Activated CD8-positive, alpha-beta T cell treated with anti-CD3 and anti-CD28 coated beads, Interleukin-2, amount 10 ng/mL, durations not matched to agents 7 days and 5 days (primary cell): ENCODE measurements at regions not wholly inside any gene's neighbourhood (a gene's known extent, or its start where the extent isn't known, plus 50 kb on each side); places are given as distances from the start of the nearest gene placed in this dataset.

Source experiments
- ATAC-seq: fragments of 150-1000 bp; cut with Tn5 transposase; one replicate; pipeline ENCODE4 v1.10.0; 2021; ENCODE audit warnings: moderate library complexity
- CTCF ChIA-PET: fragments of 350-600 bp; sonication (Branson Sonifier 250); formaldehyde crosslinking; loops from one replicate; lab custom pipeline; 2021; ENCODE audit warnings: antibody characterized with exemption; lab: Charles Lee
- POLR2A ChIA-PET: fragments of 350-600 bp; sonication (Branson Sonifier 250); formaldehyde crosslinking; loops from one replicate; lab custom pipeline; 2021; ENCODE audit warnings: antibody characterized with exemption; lab: Charles Lee
- DNase-seq: peaks from one replicate; pipeline ENCODE4 v3.0.0-alpha.2; 2020
- H3K27ac Mint-ChIP-seq: one replicate; pipeline ENCODE4 v1.8.0; 2021; ENCODE audit warnings: mild to moderate bottlenecking, mixed read lengths
- H3K27me3 Mint-ChIP-seq: one replicate; pipeline ENCODE4 v1.8.0; 2021; ENCODE audit warnings: low read depth, mixed read lengths
- H3K36me3 Mint-ChIP-seq: one replicate; pipeline ENCODE4 v1.8.0; 2021; ENCODE audit warnings: low read depth, mixed read lengths
- H3K4me1 Mint-ChIP-seq: one replicate; pipeline ENCODE4 v1.8.0; 2021; ENCODE audit warnings: low read depth, mixed read lengths
- H3K4me3 Mint-ChIP-seq: one replicate; pipeline ENCODE4 v1.8.0; 2021; ENCODE audit warnings: mild to moderate bottlenecking, mixed read lengths
- H3K9me3 Mint-ChIP-seq: one replicate; pipeline ENCODE4 v1.8.0; 2022; ENCODE audit warnings: mixed read lengths; ENCODE audit not compliant: insufficient read depth

DNA sequence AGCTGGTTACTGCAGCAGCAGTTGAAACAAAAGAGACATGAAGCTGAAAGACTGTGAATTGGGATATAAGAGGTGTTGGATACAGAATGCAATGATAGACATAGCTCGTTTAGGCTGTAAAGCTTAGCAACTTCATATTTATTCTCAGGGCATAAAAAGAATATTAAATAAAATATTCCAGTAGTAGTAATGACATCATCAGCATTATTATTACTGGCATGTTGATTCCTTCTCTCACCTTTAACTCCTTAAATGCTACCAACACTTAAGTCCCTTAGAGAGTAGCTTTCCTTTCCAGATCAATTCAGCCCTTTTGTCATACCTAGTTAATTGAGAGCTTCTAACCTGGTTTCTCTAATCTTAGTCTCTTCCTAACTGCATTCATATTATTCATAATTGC is 81.4 kb upstream of the STXBP5 start:
- ChIA-PET CTCF (interaction anchor here (1.5 kb wide), 1 partner anchor 12 kb away, joined by 3 read pairs; no protein-coding TSS in a partner anchor), POLR2A (no interaction called here)
- H3K27ac Mint-ChIP-seq = no peak overlapping the region
- H3K9me3 Mint-ChIP-seq = no peaks in the 10 kb centered on the region
- no peak for DNase-seq
- H3K36me3 Mint-ChIP-seq = no peaks in the 10 kb centered on the region
- no peak overlapping the region for H3K4me3 Mint-ChIP-seq
- no peaks in the 10 kb centered on the region for H3K27me3 Mint-ChIP-seq
- H3K4me1 Mint-ChIP-seq = no peaks in the 10 kb centered on the region
- no peak for ATAC-seq

DNA sequence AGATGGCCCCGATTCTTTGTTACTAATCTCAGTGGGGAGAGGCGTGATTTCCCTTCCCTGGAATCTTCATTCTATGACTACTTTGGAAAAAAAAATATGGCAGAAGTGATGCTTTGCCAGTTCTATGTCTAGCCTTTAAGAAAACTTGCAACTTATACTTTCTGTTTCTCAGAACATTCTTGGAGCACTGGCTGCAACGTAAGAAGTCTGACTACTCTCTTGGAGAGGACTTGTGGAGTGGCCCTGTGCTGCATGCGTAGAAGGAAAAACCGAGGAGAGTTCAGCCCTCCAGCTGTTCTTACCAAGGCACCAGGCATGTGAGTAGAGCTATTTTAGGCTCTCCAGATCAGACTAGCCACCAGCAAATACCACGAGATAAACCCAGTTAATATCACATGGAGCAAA is 77.6 kb upstream of the STXBP5 start:
- no peaks in the 10 kb centered on the region for H3K27me3 Mint-ChIP-seq
- no peak overlapping the region for H3K4me3 Mint-ChIP-seq
- H3K9me3 Mint-ChIP-seq = no peaks in the 10 kb centered on the region
- POLR2A ChIA-PET = no interaction called here
- H3K36me3 Mint-ChIP-seq = no peaks in the 10 kb centered on the region
- no peak for ATAC-seq
- no peak overlapping the region for H3K27ac Mint-ChIP-seq
- no peak for DNase-seq
- H3K4me1 Mint-ChIP-seq = no peaks in the 10 kb centered on the region
- CTCF ChIA-PET = no interaction called here

DNA sequence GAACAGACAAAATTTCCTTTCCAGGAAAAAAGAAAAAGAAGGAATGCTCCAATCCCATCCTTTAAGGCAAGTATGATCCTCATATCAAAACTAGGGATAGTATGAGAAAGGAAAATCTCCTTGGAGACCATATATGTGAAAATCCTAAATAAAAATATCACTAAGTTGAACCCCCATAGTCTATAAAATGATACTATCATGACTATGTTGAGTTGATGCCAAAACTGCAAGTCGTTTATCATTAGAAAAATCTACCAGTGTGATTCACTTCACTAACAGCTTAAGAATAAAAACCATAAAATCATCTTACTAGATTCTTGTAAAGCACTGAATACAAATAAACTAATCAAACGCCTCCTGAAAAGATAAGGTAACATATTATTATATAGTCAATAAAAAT is 76.6 kb upstream of the STXBP5 start:
- POLR2A ChIA-PET = no interaction called here
- Mint-ChIP-seq H3K27ac (no peak overlapping the region), H3K27me3 (no peaks in the 10 kb centered on the region), H3K4me1 (no peaks in the 10 kb centered on the region), H3K4me3 (no peak overlapping the region), H3K36me3 (no peaks in the 10 kb centered on the region), H3K9me3 (no peaks in the 10 kb centered on the region)
- CTCF ChIA-PET = no interaction called here
- no peak for ATAC-seq
- no peak for DNase-seq

DNA sequence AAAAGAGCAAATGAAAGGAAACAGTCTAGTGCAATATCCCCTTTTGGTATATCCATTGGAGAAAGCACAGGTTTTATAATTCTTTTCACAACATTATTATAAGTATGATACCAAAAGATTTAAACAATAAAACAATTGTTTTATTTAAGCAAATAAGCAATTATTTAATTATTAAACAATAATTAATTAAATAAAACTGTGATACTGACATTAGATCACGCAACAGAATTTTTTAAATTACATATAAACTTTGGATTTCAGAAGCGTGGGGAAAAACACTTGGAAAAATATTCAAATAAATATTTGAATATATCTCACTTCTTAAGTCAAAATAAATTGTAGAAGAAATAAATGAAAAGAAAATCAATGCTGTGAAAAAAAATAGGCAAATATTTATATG is 76.2 kb upstream of the STXBP5 start:
- Mint-ChIP-seq H3K27me3 (no peaks in the 10 kb centered on the region), H3K36me3 (no peaks in the 10 kb centered on the region), H3K9me3 (no peaks in the 10 kb centered on the region), H3K27ac (no peak overlapping the region), H3K4me3 (no peak overlapping the region), H3K4me1 (no peaks in the 10 kb centered on the region)
- ChIA-PET POLR2A (no interaction called here), CTCF (no interaction called here)
- no peak for ATAC-seq
- no peak for DNase-seq

GRCh38 chr6:147131532-147132128 is 72.6 kb upstream of the STXBP5 start:
- POLR2A ChIA-PET = no interaction called here
- ATAC-seq (no peak), DNase-seq (no peak)
- Mint-ChIP-seq H3K27ac (no peak overlapping the region), H3K9me3 (no peaks in the 10 kb centered on the region), H3K4me1 (no peaks in the 10 kb centered on the region), H3K27me3 (no peaks in the 10 kb centered on the region), H3K36me3 (no peaks in the 10 kb centered on the region), H3K4me3 (no peak overlapping the region)
- CTCF ChIA-PET = no interaction called here

DNA sequence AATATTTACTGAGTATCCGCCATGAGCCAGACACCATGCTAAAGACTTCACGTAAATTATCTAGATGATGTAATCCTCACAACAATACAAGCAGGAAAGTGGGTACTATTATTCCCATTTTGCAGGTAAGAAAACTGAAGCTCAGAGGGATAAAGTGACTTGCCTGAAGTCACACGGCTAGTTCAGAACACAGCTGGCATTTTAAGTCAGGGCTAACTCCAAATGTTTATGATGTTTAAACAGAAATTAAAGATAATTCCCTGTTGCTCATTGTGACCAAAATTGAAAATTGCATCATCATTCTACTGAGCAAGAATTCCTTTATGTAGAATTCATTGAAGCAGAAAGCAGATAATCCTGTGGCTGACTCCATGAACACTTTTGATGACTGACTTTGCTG is 71.3 kb upstream of the STXBP5 start:
- H3K36me3 Mint-ChIP-seq = no peaks in the 10 kb centered on the region
- ChIA-PET CTCF (no interaction called here), POLR2A (no interaction called here)
- no peaks in the 10 kb centered on the region for H3K27me3 Mint-ChIP-seq
- H3K9me3 Mint-ChIP-seq = no peaks in the 10 kb centered on the region
- ATAC-seq (no peak), DNase-seq (no peak)
- no peaks in the 10 kb centered on the region for H3K4me1 Mint-ChIP-seq
- H3K27ac Mint-ChIP-seq = no peak overlapping the region
- H3K4me3 Mint-ChIP-seq = no peak overlapping the region

DNA sequence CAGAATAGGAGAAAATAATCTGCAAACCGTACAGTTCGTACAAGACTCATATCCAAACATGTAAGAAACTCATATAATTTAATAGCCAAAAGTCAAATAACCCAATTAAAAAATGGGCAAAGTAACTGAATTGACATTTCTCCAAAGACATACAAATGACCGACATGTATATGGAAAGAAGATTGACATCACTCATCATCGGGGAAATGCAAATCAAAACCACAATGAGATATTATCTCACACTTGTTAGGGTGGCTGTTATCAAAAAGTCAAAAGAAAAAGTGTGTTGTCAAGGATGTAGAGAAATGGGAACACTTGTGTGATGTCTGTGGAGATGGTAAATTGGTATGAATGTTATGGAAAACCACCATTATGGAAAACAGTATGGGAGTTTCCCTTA is 70.5 kb upstream of the STXBP5 start:
- no peak for DNase-seq
- Mint-ChIP-seq H3K27ac (no peak overlapping the region), H3K27me3 (no peaks in the 10 kb centered on the region), H3K4me1 (no peaks in the 10 kb centered on the region), H3K4me3 (no peak overlapping the region), H3K36me3 (no peaks in the 10 kb centered on the region), H3K9me3 (no peaks in the 10 kb centered on the region)
- CTCF ChIA-PET = no interaction called here
- POLR2A ChIA-PET = no interaction called here
- ATAC-seq = no peak

GRCh38 chr6:147135211-147135681 is 69.0 kb upstream of the STXBP5 start:
- DNase-seq (no peak), ATAC-seq (no peak)
- CTCF ChIA-PET = no interaction called here
- H3K27me3 Mint-ChIP-seq = no peaks in the 10 kb centered on the region
- no peaks in the 10 kb centered on the region for H3K4me1 Mint-ChIP-seq
- H3K36me3 Mint-ChIP-seq = no peaks in the 10 kb centered on the region
- POLR2A ChIA-PET = no interaction called here
- H3K9me3 Mint-ChIP-seq = no peaks in the 10 kb centered on the region
- no peak overlapping the region for H3K4me3 Mint-ChIP-seq
- H3K27ac Mint-ChIP-seq = no peak overlapping the region

DNA sequence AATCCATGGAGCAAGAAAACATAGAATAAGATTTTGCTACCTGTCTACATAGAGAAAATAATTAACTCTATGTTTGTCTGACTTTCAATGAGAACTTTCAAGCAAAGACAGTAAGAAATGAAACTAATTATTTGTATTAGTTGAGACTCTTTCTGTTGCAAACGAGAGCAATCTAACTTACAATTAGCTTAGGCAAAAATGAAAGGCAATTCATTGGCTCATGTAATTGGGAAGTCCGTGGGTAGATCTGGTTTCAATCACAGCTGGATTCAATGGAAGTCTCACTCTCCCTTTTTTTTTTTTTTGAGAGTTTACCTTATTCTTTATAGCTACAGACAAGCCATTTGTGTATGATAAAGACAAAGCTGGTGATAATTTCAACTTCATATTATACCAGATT is 68.2 kb upstream of the STXBP5 start:
- DNase-seq (no peak), ATAC-seq (no peak)
- no peaks in the 10 kb centered on the region for H3K9me3 Mint-ChIP-seq
- H3K27ac Mint-ChIP-seq = no peak overlapping the region
- ChIA-PET CTCF (no interaction called here), POLR2A (no interaction called here)
- no peaks in the 10 kb centered on the region for H3K27me3 Mint-ChIP-seq
- no peak overlapping the region for H3K4me3 Mint-ChIP-seq
- H3K36me3 Mint-ChIP-seq = no peaks in the 10 kb centered on the region
- no peaks in the 10 kb centered on the region for H3K4me1 Mint-ChIP-seq

GRCh38 chr6:147137986-147138385 is 66.2 kb upstream of the STXBP5 start:
- Mint-ChIP-seq H3K4me3 (no peak overlapping the region), H3K4me1 (no peaks in the 10 kb centered on the region), H3K27me3 (no peaks in the 10 kb centered on the region), H3K9me3 (no peaks in the 10 kb centered on the region), H3K27ac (no peak overlapping the region), H3K36me3 (no peaks in the 10 kb centered on the region)
- CTCF ChIA-PET = no interaction called here
- DNase-seq (no peak), ATAC-seq (no peak)
- POLR2A ChIA-PET = no interaction called here

DNA sequence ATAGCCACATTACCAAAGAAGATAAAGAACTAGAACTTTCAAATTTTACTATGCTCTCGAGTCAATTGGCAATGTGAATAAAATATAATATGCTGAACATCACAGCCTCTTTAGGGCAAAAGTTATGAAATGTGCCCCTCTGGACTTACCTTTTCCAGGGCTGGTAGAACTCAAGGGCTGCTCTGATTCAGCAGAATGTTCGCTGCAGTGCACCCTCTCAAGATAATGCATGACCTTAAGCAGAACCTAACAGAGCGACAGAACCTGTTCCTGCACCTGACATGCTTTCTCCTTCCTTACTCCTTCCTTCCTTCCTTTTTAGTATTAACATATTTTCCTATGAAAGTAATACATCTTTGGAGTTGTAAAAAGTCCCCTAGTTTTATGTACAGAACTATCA is 65.4 kb upstream of the STXBP5 start:
- ATAC-seq (no peak), DNase-seq (no peak)
- Mint-ChIP-seq H3K9me3 (no peaks in the 10 kb centered on the region), H3K36me3 (no peaks in the 10 kb centered on the region), H3K4me1 (no peaks in the 10 kb centered on the region), H3K4me3 (no peak overlapping the region), H3K27ac (no peak overlapping the region), H3K27me3 (no peaks in the 10 kb centered on the region)
- POLR2A ChIA-PET = no interaction called here
- CTCF ChIA-PET = no interaction called here

DNA sequence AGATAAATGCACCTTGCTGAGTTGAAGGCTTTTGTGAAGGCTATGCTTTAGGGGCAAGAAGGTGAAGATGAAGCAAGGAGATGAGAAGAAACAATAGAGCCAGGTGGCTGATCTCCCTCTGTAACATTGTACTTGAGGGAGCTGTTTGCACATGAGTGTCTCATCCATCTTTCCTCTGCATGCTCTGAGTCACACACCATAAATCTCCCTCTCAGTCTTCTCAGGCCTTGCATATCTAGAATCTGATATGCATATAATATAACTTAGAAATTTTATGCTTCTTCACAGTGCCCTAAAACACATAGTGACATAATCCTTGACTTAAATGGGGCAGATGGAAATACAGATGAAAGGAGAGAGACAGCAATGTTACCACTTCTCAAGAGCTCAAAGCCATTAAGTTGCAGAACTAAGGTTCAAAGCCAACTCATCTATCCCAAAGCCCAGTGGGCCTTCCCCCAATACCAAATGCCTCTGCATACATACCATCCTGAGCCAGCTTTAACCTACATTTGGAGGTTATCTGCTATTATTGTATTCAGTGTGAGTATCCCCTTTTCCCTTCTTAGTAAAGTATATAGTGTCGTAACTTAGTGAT is 62.4 kb upstream of the STXBP5 start:
- no peak for ATAC-seq
- Mint-ChIP-seq H3K27me3 (no peaks in the 10 kb centered on the region), H3K9me3 (no peaks in the 10 kb centered on the region), H3K4me3 (no peak overlapping the region), H3K4me1 (no peaks in the 10 kb centered on the region), H3K36me3 (no peaks in the 10 kb centered on the region), H3K27ac (no peak overlapping the region)
- no peak for DNase-seq
- ChIA-PET POLR2A (no interaction called here), CTCF (no interaction called here)
